ENCODE measurements at regions not wholly inside any gene's neighbourhood (a gene's known extent, or its start where the extent isn't known, plus 50 kb on each side); places are given as distances from the start of the nearest gene placed in this dataset.

DNA sequence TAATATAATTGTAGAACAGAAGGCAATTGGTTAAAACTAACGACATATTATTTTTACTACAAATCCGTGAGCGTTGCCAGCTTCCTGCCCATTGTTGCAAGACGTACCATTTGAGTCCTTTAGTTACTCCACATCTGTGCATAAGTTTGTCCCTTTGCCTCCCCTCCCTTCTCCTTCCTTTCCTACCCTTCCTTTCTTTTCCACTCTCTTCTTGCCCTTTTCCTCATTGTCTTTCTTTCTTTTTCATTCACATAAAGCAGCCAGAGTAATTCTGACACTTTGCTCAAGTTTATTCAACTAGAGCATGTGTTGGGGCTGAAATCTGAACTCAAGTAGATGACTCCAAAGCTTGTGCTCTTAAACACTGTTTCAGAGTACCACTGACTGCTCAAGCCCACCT is 239.1 kb downstream of the FOXG1 start:
- TF ChIP-seq EP300 (IDR thresholded peaks at IDR 0.05) (no peak), POLR2A (IDR thresholded peaks at IDR 0.05) (no peak)
- TF ChIP-seq, protein P1, sequence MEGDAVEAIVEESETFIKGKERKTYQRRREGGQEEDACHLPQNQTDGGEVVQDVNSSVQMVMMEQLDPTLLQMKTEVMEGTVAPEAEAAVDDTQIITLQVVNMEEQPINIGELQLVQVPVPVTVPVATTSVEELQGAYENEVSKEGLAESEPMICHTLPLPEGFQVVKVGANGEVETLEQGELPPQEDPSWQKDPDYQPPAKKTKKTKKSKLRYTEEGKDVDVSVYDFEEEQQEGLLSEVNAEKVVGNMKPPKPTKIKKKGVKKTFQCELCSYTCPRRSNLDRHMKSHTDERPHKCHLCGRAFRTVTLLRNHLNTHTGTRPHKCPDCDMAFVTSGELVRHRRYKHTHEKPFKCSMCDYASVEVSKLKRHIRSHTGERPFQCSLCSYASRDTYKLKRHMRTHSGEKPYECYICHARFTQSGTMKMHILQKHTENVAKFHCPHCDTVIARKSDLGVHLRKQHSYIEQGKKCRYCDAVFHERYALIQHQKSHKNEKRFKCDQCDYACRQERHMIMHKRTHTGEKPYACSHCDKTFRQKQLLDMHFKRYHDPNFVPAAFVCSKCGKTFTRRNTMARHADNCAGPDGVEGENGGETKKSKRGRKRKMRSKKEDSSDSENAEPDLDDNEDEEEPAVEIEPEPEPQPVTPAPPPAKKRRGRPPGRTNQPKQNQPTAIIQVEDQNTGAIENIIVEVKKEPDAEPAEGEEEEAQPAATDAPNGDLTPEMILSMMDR (IDR thresholded peaks at IDR 0.05), result no peak
